ENCODE measurements at regions not wholly inside any gene's neighbourhood (a gene's known extent, or its start where the extent isn't known, plus 50 kb on each side); places are given as distances from the start of the nearest gene placed in this dataset.
"Not testable (repeated sequence)": the region's sequence is repeated elsewhere in the genome, so short reads cannot be mapped to it uniquely, and the experiment has no call there.

DNA sequence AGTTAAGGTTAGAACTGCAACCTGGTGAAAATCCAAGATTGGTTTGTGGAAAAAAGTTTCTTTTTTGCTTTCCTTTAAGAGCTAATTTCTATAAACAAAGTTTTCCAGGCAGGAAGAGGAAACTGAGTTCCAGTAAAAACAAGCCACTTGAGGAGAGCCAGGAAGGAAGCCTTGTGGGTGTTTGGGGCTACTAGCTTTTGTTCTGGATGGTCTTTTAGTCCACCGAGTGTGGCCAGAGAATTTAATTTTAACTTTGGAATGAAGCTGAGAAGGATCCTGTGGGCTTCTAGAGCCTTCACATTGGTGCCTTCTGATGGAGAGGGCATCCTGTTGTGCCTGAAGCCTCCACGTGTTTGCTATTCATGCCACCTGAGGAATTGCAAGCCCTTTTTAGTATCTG lies 327.9 kb downstream of the C12orf75 start:
- Histone ChIP-seq H3K27me3 (replicated peaks) (no peaks in the 10 kb centered on the region), H3K36me3 (no peaks in the 10 kb centered on the region), H3K27ac (no peak overlapping the region), H3K4me3 (no peak overlapping the region), H3K9me3 (replicated peaks) (no peaks in the 10 kb centered on the region), H3K4me1 (replicated peaks) (no peaks in the 10 kb centered on the region)
- DNase-seq (ENCODE audit: low read depth in 1 of 2, low spot score in 2 of 2) = no peak

- Histone ChIP-seq H3K27ac (no peak overlapping the region), H3K4me3 (no peak overlapping the region)
These were observed 329.0 kb downstream of the C12orf75 start for GRCh38 chr12:105659355-105660075.

GRCh38 chr12:105664765-105665164 lies 334.3 kb downstream of the C12orf75 start:
- not testable (repeated sequence) for H3K4me1 ChIP-seq (replicated peaks); H3K4me3 ChIP-seq; H3K9me3 ChIP-seq (replicated peaks); H3K27me3 ChIP-seq (replicated peaks); DNase-seq (ENCODE audit: low read depth in 1 of 2, low spot score in 2 of 2); H3K36me3 ChIP-seq; H3K27ac ChIP-seq

More at GRCh38 chr12:105659355-105660075, 329.0 kb downstream of the C12orf75 start:
- no peaks in the 10 kb centered on the region for H3K27me3 ChIP-seq (replicated peaks)
- no peaks in the 10 kb centered on the region for H3K36me3 ChIP-seq
- no peak for DNase-seq (ENCODE audit: low read depth in 1 of 2, low spot score in 2 of 2)
- H3K9me3 ChIP-seq (replicated peaks) = no peaks in the 10 kb centered on the region
- H3K4me1 ChIP-seq (replicated peaks) = no peaks in the 10 kb centered on the region

GRCh38 chr12:105665366-105665765 lies 334.9 kb downstream of the C12orf75 start:
- no peak for DNase-seq (ENCODE audit: low read depth in 1 of 2, low spot score in 2 of 2)
- H3K36me3 ChIP-seq = no peaks in the 10 kb centered on the region
- no peaks in the 10 kb centered on the region for H3K27me3 ChIP-seq (replicated peaks)
- H3K27ac ChIP-seq = no peak overlapping the region
- no peaks in the 10 kb centered on the region; the same call in 1 of the 2 replicates for H3K9me3 ChIP-seq (replicated peaks)
- H3K4me1 ChIP-seq (replicated peaks) = peaks cover under 1% of the 10 kb centered on the region
- H3K4me3 ChIP-seq = no peak overlapping the region

DNA sequence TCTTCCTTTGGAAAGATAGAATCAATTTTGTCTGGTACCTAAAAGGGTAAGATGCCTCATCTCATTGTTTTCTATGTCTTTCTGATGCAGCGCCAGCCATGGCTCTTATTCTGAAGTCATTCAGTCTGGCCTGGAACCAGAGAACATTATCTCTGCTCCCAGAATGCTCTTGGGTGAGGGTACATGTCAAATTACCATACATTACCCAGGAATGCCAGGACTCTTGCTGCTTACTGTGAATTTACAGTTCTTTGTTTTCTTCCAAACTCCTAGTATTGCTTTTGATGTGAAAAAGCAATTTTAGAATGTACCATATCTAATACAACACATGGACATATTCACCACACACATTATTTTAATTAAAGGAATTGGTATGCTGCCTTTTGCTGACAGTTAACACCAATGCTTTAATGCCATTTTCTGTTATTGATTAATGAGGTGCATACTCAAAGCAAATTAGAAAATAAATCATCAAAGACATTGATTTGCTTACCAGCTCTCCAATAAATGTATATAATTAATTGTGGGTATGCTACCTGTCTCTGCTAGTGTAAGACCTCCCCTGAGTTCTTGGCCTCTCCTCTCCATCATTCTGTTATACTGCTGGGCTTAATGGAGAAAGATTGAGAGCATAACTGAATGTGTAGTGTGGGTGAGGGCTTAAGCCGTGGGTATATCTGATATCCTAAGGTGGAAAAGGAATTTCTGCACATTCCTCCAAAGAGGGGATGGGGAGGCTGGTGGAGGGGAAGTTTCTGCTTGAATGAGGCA lies 337.7 kb downstream of the C12orf75 start:
- Histone ChIP-seq H3K4me1 (replicated peaks) (peaks cover 26% of the 10 kb centered on the region), H3K36me3 (no peaks in the 10 kb centered on the region), H3K27ac (no peak overlapping the region), H3K27me3 (replicated peaks) (no peaks in the 10 kb centered on the region), H3K4me3 (no peak overlapping the region), H3K9me3 (replicated peaks) (no peaks in the 10 kb centered on the region; the same call in 1 of the 2 replicates)
- no peak for DNase-seq (ENCODE audit: low read depth in 1 of 2, low spot score in 2 of 2)

DNA sequence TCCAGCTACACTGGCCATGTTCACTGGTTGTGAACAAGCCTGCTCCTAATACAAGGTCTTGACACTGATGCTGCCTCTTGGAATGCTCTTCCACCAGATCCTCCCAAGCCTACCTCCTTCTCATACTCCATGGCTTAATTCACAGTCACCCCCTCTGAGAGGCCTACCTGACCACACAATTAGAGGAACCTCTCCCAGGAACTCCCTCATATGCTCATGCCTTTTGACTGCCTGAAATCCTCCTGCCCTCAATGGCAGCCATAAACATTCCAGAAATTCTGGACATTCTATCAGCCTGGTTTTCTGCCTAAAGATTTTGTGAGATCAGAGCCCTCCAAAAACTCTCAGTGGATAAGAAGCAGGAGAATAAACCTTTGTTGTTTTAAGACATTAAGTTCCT lies 340.2 kb downstream of the C12orf75 start:
- DNase-seq (ENCODE audit: low read depth in 1 of 2, low spot score in 2 of 2) = peak in 1 of 2 experiments; percentile 37
- no peaks in the 10 kb centered on the region for H3K27me3 ChIP-seq (replicated peaks)
- no peaks in the 10 kb centered on the region for H3K36me3 ChIP-seq
- no peak overlapping the region for H3K4me3 ChIP-seq
- H3K27ac ChIP-seq = no peak overlapping the region; the same call in 1 of the 2 replicates
- peaks cover 37% of the 10 kb centered on the region for H3K4me1 ChIP-seq (replicated peaks)
- H3K9me3 ChIP-seq (replicated peaks) = no peaks in the 10 kb centered on the region; the same call in 1 of the 2 replicates

DNA sequence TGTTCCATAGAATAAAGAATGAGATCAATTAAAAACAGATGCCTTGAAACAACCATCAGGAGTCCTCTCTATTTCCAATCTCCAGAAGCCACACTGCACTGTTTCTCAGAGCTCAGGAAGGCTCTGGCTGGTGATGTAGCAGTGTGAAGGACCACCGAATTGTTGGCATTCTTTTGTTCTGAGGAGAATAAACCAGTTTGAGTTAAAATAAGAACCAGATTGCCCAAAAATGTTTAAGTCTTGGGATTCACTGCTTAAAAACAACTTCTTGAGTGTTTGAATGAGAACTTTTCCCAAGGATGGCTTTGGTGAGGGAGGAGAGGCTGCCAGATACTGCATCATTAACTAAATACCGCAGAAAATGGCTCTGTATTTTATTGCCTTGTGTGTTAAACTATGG lies 341.2 kb downstream of the C12orf75 start:
- H3K4me1 ChIP-seq (replicated peaks) = peaks cover 40% of the 10 kb centered on the region
- H3K9me3 ChIP-seq (replicated peaks) = no peaks in the 10 kb centered on the region; the same call in 1 of the 2 replicates
- no peaks in the 10 kb centered on the region for H3K27me3 ChIP-seq (replicated peaks)
- H3K4me3 ChIP-seq = no peak overlapping the region
- peak overlapping the region; percentile 58 for H3K27ac ChIP-seq
- peak in 1 of 2 experiments; percentile 20 for DNase-seq (ENCODE audit: low read depth in 1 of 2, low spot score in 2 of 2)
- no peaks in the 10 kb centered on the region for H3K36me3 ChIP-seq

GRCh38 chr12:105672121-105672975 lies 341.9 kb downstream of the C12orf75 start:
- peak overlapping the region; percentile 58 for H3K27ac ChIP-seq
- peak in 1 of 2 experiments; percentile 4 for DNase-seq (ENCODE audit: low read depth in 1 of 2, low spot score in 2 of 2)

GRCh38 chr12:105674871-105675699 lies 344.6 kb downstream of the C12orf75 start:
- Histone ChIP-seq H3K27me3 (replicated peaks) (no peaks in the 10 kb centered on the region), H3K9me3 (replicated peaks) (no peaks in the 10 kb centered on the region), H3K4me3 (no peak overlapping the region), H3K36me3 (no peaks in the 10 kb centered on the region), H3K4me1 (replicated peaks) (peaks cover 40% of the 10 kb centered on the region), H3K27ac (0 out of 2 replicates have a peak overlapping the region, but pooled peaks have one; percentile 13)
- DNase-seq (ENCODE audit: low read depth in 1 of 2, low spot score in 2 of 2) = peak in 1 of 2 experiments; percentile 27

More at GRCh38 chr12:105672121-105672975, 341.9 kb downstream of the C12orf75 start:
- Histone ChIP-seq H3K4me1 (replicated peaks) (peaks cover 40% of the 10 kb centered on the region), H3K9me3 (replicated peaks) (no peaks in the 10 kb centered on the region), H3K36me3 (no peaks in the 10 kb centered on the region), H3K4me3 (no peak overlapping the region), H3K27me3 (replicated peaks) (no peaks in the 10 kb centered on the region)

GRCh38 chr12:105676694-105677093 lies 346.2 kb downstream of the C12orf75 start:
- no peaks in the 10 kb centered on the region for H3K27me3 ChIP-seq (replicated peaks)
- no peak for DNase-seq (ENCODE audit: low read depth in 1 of 2, low spot score in 2 of 2)
- no peaks in the 10 kb centered on the region for H3K9me3 ChIP-seq (replicated peaks)
- no peaks in the 10 kb centered on the region for H3K36me3 ChIP-seq
- H3K4me3 ChIP-seq = no peak overlapping the region
- peaks cover 28% of the 10 kb centered on the region for H3K4me1 ChIP-seq (replicated peaks)
- no peak overlapping the region for H3K27ac ChIP-seq

- no peak for DNase-seq (ENCODE audit: low read depth in 1 of 2, low spot score in 2 of 2)
- no peak overlapping the region for H3K27ac ChIP-seq
- H3K4me3 ChIP-seq = no peak overlapping the region
- H3K9me3 ChIP-seq (replicated peaks) = no peaks in the 10 kb centered on the region
- no peaks in the 10 kb centered on the region for H3K27me3 ChIP-seq (replicated peaks)
- H3K4me1 ChIP-seq (replicated peaks) = peaks cover 18% of the 10 kb centered on the region
- H3K36me3 ChIP-seq = no peaks in the 10 kb centered on the region
These were observed 347.2 kb downstream of the C12orf75 start for GRCh38 chr12:105677672-105678071.

- DNase-seq (ENCODE audit: low read depth in 1 of 2, low spot score in 2 of 2) = no peak
- no peak overlapping the region for H3K27ac ChIP-seq
- H3K27me3 ChIP-seq (replicated peaks) = no peaks in the 10 kb centered on the region
- H3K4me3 ChIP-seq = no peak overlapping the region
- H3K9me3 ChIP-seq (replicated peaks) = no peaks in the 10 kb centered on the region
- H3K4me1 ChIP-seq (replicated peaks) = peaks cover 10% of the 10 kb centered on the region
- no peaks in the 10 kb centered on the region for H3K36me3 ChIP-seq
These were observed 349.5 kb downstream of the C12orf75 start for GRCh38 chr12:105679982-105680381.

DNA sequence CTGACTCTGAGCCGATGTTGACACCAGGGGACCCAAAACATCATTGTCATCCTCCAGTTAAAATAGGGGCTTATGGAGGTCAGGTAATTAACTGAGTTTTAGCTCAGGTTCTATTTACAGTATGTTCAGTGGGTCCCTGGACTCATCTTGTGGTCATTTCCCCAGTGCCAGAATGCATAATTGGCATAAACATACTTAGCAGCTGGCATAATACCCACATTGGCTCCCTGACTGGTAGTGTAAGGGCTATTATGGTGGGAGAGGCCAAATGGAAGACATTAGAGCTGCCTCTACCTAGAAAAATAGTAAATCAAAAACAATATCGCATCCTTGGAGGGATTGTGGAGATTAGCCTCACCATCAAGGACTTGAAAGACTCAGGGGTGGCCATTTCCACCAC lies 350.9 kb downstream of the C12orf75 start:
- Histone ChIP-seq H3K27me3 (replicated peaks) (no peaks in the 10 kb centered on the region), H3K4me1 (replicated peaks) (no peaks in the 10 kb centered on the region), H3K9me3 (replicated peaks) (no peaks in the 10 kb centered on the region), H3K27ac (no peak overlapping the region), H3K4me3 (no peak overlapping the region), H3K36me3 (no peaks in the 10 kb centered on the region)
- no peak for DNase-seq (ENCODE audit: low read depth in 1 of 2, low spot score in 2 of 2)

Data from SJSA1 (cell line).